Mesendoderm (in vitro differentiated cells): ENCODE measurements at regions not wholly inside any gene's neighbourhood (a gene's known extent, or its start where the extent isn't known, plus 50 kb on each side); places are given as distances from the start of the nearest gene placed in this dataset.

Experiments
- DNase-seq: peaks from one replicate; pipeline ENCODE4 v3.0.0; 2013
- H2AK5ac ChIP-seq: 2 replicates; pipeline ENCODE4 v1.6.1; 2013; ENCODE audit warnings: low read length, inconsistent platforms
- H2BK120ac ChIP-seq: 2 replicates; pipeline ENCODE4 v1.6.1; 2013; ENCODE audit warnings: low read depth, mild to moderate bottlenecking, low read length, moderate library complexity, mixed read lengths
- H2BK15ac ChIP-seq: replicated peaks from 2 replicates; pipeline ENCODE4 v1.6.1; 2013; ENCODE audit warnings: low read depth, mild to moderate bottlenecking, moderate library complexity
- H2BK5ac ChIP-seq: 2 replicates; pipeline ENCODE4 v1.6.1; 2013; ENCODE audit warnings: low read length, inconsistent platforms
- H3K18ac ChIP-seq: 2 replicates; pipeline ENCODE4 v1.6.1; 2013; ENCODE audit warnings: mild to moderate bottlenecking, low read length, mixed read lengths
- H3K23ac ChIP-seq: one replicate; pipeline ENCODE4 v1.6.1; 2013; ENCODE audit warnings: low read length
- H3K27ac ChIP-seq: 2 replicates; pipeline ENCODE4 v1.5.1; 2013; ENCODE audit warnings: low read depth, mild to moderate bottlenecking, inconsistent platforms, low read length, moderate library complexity
- H3K27me3 ChIP-seq: 2 replicates; pipeline ENCODE4 v1.6.1; 2013; ENCODE audit warnings: low read length, control low read depth, mild to moderate bottlenecking, inconsistent platforms; ENCODE audit not compliant: insufficient read depth, poor library complexity
- H3K36me3 ChIP-seq: 2 replicates; pipeline ENCODE4 v1.6.1; 2013; ENCODE audit warnings: low read length, inconsistent platforms; ENCODE audit not compliant: control insufficient read depth, insufficient read depth
- H3K4ac ChIP-seq: one replicate; pipeline ENCODE4 v1.6.1; 2013; ENCODE audit warnings: low read depth, mild to moderate bottlenecking, low read length, moderate library complexity
- H3K4me1 ChIP-seq: 2 replicates; pipeline ENCODE4 v1.6.1; 2013; ENCODE audit warnings: low read depth, low read length, inconsistent platforms; ENCODE audit not compliant: control insufficient read depth
- H3K4me2 ChIP-seq: 2 replicates; pipeline ENCODE4 v1.6.1; 2013; ENCODE audit warnings: low read length
- H3K4me3 ChIP-seq: 2 replicates; pipeline ENCODE4 v1.5.1; 2013; ENCODE audit warnings: mild to moderate bottlenecking, low read length
- H3K56ac ChIP-seq: one replicate; pipeline ENCODE4 v1.6.1; 2013; ENCODE audit warnings: low read length
- H3K79me1 ChIP-seq: 2 replicates; pipeline ENCODE4 v1.6.1; 2013; ENCODE audit warnings: low read length, inconsistent platforms
- H3K79me2 ChIP-seq: 2 replicates; pipeline ENCODE4 v1.6.1; 2013; ENCODE audit warnings: mild to moderate bottlenecking, low read length; ENCODE audit not compliant: control insufficient read depth, insufficient read depth
- H3K9ac ChIP-seq: 2 replicates; pipeline ENCODE4 v1.6.1; 2013; ENCODE audit warnings: low read length, inconsistent platforms
- H4K5ac ChIP-seq: one replicate; pipeline ENCODE4 v1.6.1; 2013; ENCODE audit warnings: low read length
- H4K8ac ChIP-seq: one replicate; pipeline ENCODE4 v1.6.1; 2013; ENCODE audit warnings: low read depth, mild to moderate bottlenecking, control low read depth, low read length, moderate library complexity
- WGBS: extraction: QIAGEN DNeasy Blood & Tissue Kit; methylation state at CpG from one replicate; pipeline ENCODE4 v1.1.7; 2013; ENCODE audit warnings: low lambda C conversion rate, missing lambda C conversion rate; ENCODE audit not compliant: insufficient coverage; ENCODE audit errors: extremely low coverage; 5-methylcytosine and 5-hydroxymethylcytosine counted together

DNA sequence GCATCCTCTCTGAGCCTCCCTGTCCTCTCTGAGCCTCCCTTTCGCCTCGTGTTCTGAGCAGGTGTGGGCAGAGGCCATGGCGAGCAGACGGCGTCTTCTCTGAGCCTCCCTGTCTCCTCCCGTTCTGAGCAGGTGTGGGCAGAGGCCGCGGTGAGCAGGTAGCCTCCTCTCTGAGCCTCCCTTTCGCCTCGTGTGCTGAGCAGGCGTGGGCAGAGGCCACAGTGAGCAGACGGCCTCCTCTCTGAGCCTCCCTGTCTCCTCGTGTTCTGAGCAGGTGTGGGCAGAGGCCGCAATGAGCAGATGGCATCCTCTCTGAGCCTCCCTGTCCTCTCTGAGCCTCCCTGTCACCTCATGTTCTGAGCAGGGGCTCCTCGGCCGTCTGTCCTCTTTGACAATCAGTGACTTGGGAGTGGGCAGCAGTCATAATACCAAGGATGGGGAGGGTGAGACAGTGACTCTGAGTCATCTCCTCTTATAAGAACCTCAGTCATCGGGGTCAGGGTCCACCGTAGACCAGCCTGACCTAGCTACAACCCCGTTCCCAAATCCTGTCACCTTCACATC, 395.1 kb upstream of the SALL3 start:
- Histone ChIP-seq H3K18ac (no peak overlapping the region), H3K27ac (no peak overlapping the region), H4K8ac (no peak overlapping the region), H3K4me3 (no peak overlapping the region), H3K56ac (no peak overlapping the region), H3K4me2 (no peak overlapping the region), H4K5ac (no peak overlapping the region), H3K4me1 (no peaks in the 10 kb centered on the region), H2BK120ac (no peak overlapping the region), H3K23ac (no peak overlapping the region), H2BK15ac (no peak overlapping the region), H3K36me3 (no peaks in the 10 kb centered on the region), H3K79me2 (no peaks in the 10 kb centered on the region), H3K79me1 (no peaks in the 10 kb centered on the region), H3K9ac (no peak overlapping the region), H3K27me3 (no peaks in the 10 kb centered on the region), H3K4ac (no peak overlapping the region), H2AK5ac (no peak overlapping the region), H2BK5ac (no peak overlapping the region)
- DNase-seq = no peak
- WGBS = no CpG with 5 or more reads among the region's 19 CpGs

DNA sequence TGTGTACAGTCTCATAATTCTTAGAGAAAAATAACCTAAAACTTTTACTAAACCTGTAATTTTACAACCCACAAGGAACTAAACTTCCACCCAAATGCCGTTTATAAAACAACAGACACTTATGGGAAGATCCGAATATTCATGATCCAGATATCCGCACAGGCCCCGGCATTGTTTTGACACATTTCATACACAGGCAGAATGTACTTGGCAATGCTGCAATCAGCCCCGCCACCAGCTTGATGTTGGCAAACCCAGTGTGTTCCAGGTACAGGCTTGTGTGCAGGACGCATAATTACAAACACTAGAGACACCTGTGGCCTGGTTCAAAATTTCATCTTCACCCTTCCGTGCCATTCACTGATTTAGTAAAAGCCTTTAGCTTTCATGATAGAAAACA, 393.0 kb upstream of the SALL3 start:
- Histone ChIP-seq H2BK120ac (no peak overlapping the region), H3K4me2 (no peak overlapping the region), H4K8ac (no peak overlapping the region), H3K9ac (no peak overlapping the region), H2BK5ac (no peak overlapping the region), H3K4ac (no peak overlapping the region), H3K36me3 (no peaks in the 10 kb centered on the region), H3K4me1 (peaks cover 2% of the 10 kb centered on the region), H3K4me3 (no peak overlapping the region), H3K18ac (no peak overlapping the region), H3K27me3 (no peaks in the 10 kb centered on the region), H3K27ac (no peak overlapping the region), H4K5ac (no peak overlapping the region), H3K79me2 (no peaks in the 10 kb centered on the region), H2BK15ac (no peak overlapping the region), H3K56ac (no peak overlapping the region), H2AK5ac (no peak overlapping the region), H3K79me1 (no peaks in the 10 kb centered on the region), H3K23ac (no peak overlapping the region)
- DNase-seq = no peak
- no CpG with 5 or more reads among the region's 7 CpGs for WGBS

DNA sequence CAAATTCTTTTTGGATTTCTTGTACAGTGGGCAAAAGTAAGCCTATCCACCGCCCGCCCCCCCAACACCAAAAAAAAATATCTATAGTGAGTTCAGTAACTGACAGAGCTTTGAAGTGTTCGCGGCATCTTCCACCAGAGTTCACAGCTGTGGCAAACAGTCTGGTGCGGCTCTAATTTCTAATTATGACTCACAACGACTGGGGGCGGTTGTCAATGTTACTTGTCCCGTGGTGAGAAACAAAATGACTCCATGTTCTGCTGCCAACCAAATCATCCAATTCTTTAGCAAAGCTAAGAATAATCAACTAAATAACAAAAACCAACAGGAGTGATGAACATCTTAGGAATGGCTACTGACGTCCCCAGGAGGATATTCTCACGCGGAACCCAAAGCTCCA, 392.5 kb upstream of the SALL3 start:
- no CpG with 5 or more reads among the region's 11 CpGs for WGBS
- H4K5ac ChIP-seq = no peak overlapping the region
- no peak overlapping the region for H3K9ac ChIP-seq
- DNase-seq = no peak
- H3K79me1 ChIP-seq = no peaks in the 10 kb centered on the region
- H2AK5ac ChIP-seq = no peak overlapping the region
- no peak overlapping the region for H3K27ac ChIP-seq
- H3K18ac ChIP-seq = no peak overlapping the region
- no peaks in the 10 kb centered on the region for H3K27me3 ChIP-seq
- no peak overlapping the region for H2BK5ac ChIP-seq
- H3K36me3 ChIP-seq = no peaks in the 10 kb centered on the region
- no peak overlapping the region for H3K23ac ChIP-seq
- no peak overlapping the region for H3K4me3 ChIP-seq
- no peak overlapping the region for H3K56ac ChIP-seq
- no peak overlapping the region for H4K8ac ChIP-seq
- peaks cover 2% of the 10 kb centered on the region for H3K4me1 ChIP-seq
- H2BK15ac ChIP-seq = no peak overlapping the region
- no peak overlapping the region for H3K4ac ChIP-seq
- no peaks in the 10 kb centered on the region for H3K79me2 ChIP-seq
- H3K4me2 ChIP-seq = no peak overlapping the region
- no peak overlapping the region for H2BK120ac ChIP-seq

DNA sequence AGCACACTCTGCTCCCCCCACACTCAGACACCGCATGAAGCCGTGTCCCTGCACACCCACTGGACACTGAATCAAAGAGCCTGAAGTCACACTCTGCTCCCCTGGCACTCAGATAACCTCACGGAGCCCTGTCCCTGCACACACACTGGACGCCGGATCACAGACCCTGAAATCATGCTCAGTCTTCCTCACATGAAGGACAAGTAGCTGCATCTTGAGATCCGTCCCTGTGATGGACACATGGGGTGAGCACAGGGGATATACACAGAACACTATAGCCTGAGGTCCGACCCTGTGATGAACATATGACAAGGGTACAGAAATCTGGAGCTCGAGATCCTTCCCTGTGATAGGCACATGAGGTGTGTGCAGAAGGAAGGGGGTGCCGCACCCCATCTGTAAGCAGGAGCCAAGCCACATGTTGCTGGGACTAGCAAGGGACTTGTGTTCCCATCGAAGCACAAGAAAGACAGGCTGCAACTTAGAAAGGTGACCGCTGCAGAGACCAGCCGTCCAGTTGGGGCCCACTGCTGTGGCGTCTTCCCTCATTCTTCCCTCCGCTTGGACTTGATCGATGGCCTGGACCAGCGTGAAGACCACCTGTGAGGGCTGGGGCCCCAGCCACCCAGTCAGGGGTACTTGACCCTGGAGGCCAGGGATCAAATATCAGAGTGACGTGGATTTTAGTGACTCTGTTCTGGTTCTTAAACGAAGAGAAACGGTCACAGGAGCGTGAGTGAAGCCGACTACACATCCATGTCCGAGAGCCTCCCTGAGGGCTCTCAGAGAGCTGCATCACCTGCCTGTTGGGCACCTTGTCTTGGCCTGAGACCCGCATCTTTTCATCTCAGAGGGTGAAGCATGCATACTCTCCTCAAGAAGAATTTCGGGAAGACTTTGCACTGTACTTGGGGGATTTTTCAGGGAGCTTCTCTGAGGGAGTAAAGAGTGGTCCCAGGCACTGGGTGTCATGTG, 391.7 kb upstream of the SALL3 start:
- Histone ChIP-seq H2AK5ac (no peak overlapping the region), H3K79me1 (no peaks in the 10 kb centered on the region), H3K79me2 (no peaks in the 10 kb centered on the region), H2BK15ac (no peak overlapping the region), H3K9ac (no peak overlapping the region), H3K23ac (no peak overlapping the region), H3K4me2 (no peak overlapping the region), H3K56ac (no peak overlapping the region), H4K5ac (no peak overlapping the region), H3K36me3 (no peaks in the 10 kb centered on the region), H4K8ac (no peak overlapping the region), H3K4me1 (peaks cover 2% of the 10 kb centered on the region), H2BK120ac (no peak overlapping the region), H2BK5ac (no peak overlapping the region), H3K27ac (no peak overlapping the region), H3K27me3 (no peaks in the 10 kb centered on the region), H3K18ac (no peak overlapping the region), H3K4ac (no peak overlapping the region), H3K4me3 (no peak overlapping the region)
- no CpG with 5 or more reads among the region's 24 CpGs for WGBS
- no peak for DNase-seq

DNA sequence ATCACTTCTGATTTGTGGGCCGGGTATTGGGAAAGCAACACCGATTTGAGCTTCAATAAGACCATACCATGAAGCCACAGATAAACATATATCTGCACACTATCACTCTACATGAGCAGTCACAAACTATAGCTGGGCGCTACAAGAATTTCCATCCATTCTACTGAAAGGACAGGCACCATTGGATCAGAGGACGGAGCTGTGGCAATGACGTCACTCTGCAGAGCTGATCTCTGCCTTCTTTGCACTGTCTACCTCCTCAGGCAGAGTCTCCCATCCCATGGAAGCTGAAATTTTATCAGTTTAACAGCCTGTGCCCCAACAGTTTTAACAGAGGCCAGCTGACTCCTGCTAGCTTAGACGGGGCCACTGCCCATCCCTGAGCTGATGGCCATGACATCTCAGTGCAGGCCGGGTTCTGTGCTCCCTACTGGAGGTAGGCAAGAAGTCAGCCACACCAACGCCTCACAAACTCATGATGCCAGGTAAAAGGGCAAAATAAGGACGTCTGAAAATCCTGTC, 389.6 kb upstream of the SALL3 start:
- Histone ChIP-seq H3K4me3 (no peak overlapping the region), H3K4me1 (peaks cover 2% of the 10 kb centered on the region)

More for the DNA sequence above, 389.6 kb upstream of the SALL3 start:
- H2BK5ac ChIP-seq = no peak overlapping the region
- no peak overlapping the region for H3K27ac ChIP-seq
- no peaks in the 10 kb centered on the region for H3K36me3 ChIP-seq
- no peaks in the 10 kb centered on the region for H3K79me1 ChIP-seq
- H3K9ac ChIP-seq = no peak overlapping the region
- H3K27me3 ChIP-seq = no peaks in the 10 kb centered on the region
- H3K56ac ChIP-seq = no peak overlapping the region
- no peak for DNase-seq
- no peak overlapping the region for H2AK5ac ChIP-seq
- H2BK120ac ChIP-seq = no peak overlapping the region
- no peak overlapping the region for H3K23ac ChIP-seq
- H4K5ac ChIP-seq = no peak overlapping the region
- H3K4ac ChIP-seq = no peak overlapping the region
- no peak overlapping the region for H3K18ac ChIP-seq
- WGBS = no CpG with 5 or more reads among the region's 9 CpGs
- H4K8ac ChIP-seq = no peak overlapping the region
- no peaks in the 10 kb centered on the region for H3K79me2 ChIP-seq
- H2BK15ac ChIP-seq = no peak overlapping the region
- H3K4me2 ChIP-seq = no peak overlapping the region
